ENCODE measurements at regions not wholly inside any gene's neighbourhood (a gene's known extent, or its start where the extent isn't known, plus 50 kb on each side); places are given as distances from the start of the nearest gene placed in this dataset.

- no peaks in the 10 kb centered on the region for H3K27me3 ChIP-seq (ENCODE audit: insufficient read depth, poor library complexity, severe bottlenecking)
- no peak for TF ChIP-seq CTCF (IDR thresholded peaks at IDR 0.05; ENCODE audit: insufficient read depth, low read length)
- no peak for TF ChIP-seq POLR2AphosphoS5 (IDR thresholded peaks at IDR 0.05; ENCODE audit: low read depth)
- TF ChIP-seq GABPA (IDR thresholded peaks at IDR 0.05; ENCODE audit: low read depth) = no peak
- no peak overlapping the region for H3K27ac ChIP-seq (replicated peaks)
- no peak for DNase-seq (ENCODE audit: low read depth in 1 of 2, low spot score in 1 of 2)
- no peak overlapping the region for H3K4me3 ChIP-seq (replicated peaks; ENCODE audit: insufficient read depth, low read length)
These were observed 615.6 kb upstream of the CDH2 start for GRCh38 chr18:28792404-28793086.

DNA sequence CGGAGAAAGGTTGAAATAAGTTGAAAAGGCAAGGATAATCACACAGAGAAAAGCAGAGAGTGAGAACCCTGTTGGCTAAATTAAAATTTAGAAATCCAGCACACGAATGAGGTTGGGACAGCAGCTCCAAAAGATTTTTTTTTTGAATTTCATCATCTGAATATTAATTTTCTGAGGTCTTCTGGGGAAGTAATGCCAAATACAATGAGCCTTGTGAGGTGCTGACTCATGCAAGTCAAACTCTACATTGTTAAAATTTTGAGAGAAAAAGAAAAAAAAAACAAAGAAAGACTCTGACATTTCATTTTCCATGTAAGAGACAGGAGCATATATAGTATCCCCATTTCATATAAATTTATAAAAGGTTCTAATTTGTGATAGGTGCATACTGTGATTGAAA lies 614.2 kb upstream of the CDH2 start:
- no peaks in the 10 kb centered on the region for H3K27me3 ChIP-seq (ENCODE audit: insufficient read depth, poor library complexity, severe bottlenecking)
- DNase-seq (ENCODE audit: low read depth in 1 of 2, low spot score in 1 of 2) = no peak
- TF ChIP-seq GABPA (IDR thresholded peaks at IDR 0.05; ENCODE audit: low read depth) (no peak), CTCF (IDR thresholded peaks at IDR 0.05; ENCODE audit: insufficient read depth, low read length) (no peak), POLR2AphosphoS5 (IDR thresholded peaks at IDR 0.05; ENCODE audit: low read depth) (no peak), REST (IDR thresholded peaks at IDR 0.05; ENCODE audit: insufficient replicate concordance, low read depth) (no peak), SPI1 (IDR thresholded peaks at IDR 0.05; ENCODE audit: borderline replicate concordance, low read depth) (no peak)
- H3K4me3 ChIP-seq (replicated peaks; ENCODE audit: insufficient read depth, low read length) = no peak overlapping the region
- no peak overlapping the region for H3K27ac ChIP-seq (replicated peaks)

DNA sequence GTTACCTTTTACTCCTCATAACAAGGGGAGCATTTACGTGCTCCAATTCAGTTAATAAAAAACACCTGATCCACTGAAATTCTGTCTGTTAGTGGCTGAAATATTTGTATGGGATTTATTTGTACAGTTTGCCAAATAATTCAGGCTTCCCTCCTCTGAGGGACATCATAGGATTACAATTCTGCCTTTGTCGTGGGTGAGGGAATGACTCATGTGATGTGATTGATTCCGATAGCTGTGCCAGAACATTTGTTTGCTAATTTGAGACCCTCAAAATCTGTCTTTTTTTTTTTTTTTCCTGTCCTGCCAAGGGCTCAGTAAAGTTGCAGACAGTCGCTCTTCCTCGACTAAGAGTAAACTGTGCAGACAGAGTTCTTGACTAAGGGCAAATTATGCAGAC lies 612.6 kb upstream of the CDH2 start:
- no peak for DNase-seq (ENCODE audit: low read depth in 1 of 2, low spot score in 1 of 2)
- no peaks in the 10 kb centered on the region for H3K27me3 ChIP-seq (ENCODE audit: insufficient read depth, poor library complexity, severe bottlenecking)
- no peak overlapping the region for H3K4me3 ChIP-seq (replicated peaks; ENCODE audit: insufficient read depth, low read length)
- H3K27ac ChIP-seq (replicated peaks) = no peak overlapping the region
- TF ChIP-seq POLR2AphosphoS5 (IDR thresholded peaks at IDR 0.05; ENCODE audit: low read depth) = no peak
- no peak for TF ChIP-seq SPI1 (IDR thresholded peaks at IDR 0.05; ENCODE audit: borderline replicate concordance, low read depth)
- TF ChIP-seq GABPA (IDR thresholded peaks at IDR 0.05; ENCODE audit: low read depth) = no peak
- TF ChIP-seq CTCF (IDR thresholded peaks at IDR 0.05; ENCODE audit: insufficient read depth, low read length) = no peak
- no peak for TF ChIP-seq REST (IDR thresholded peaks at IDR 0.05; ENCODE audit: insufficient replicate concordance, low read depth)

- no peak for DNase-seq (ENCODE audit: low read depth in 1 of 2, low spot score in 1 of 2)
- no peak for TF ChIP-seq REST (IDR thresholded peaks at IDR 0.05; ENCODE audit: insufficient replicate concordance, low read depth)
- TF ChIP-seq POLR2AphosphoS5 (IDR thresholded peaks at IDR 0.05; ENCODE audit: low read depth) = no peak
- no peak for TF ChIP-seq SPI1 (IDR thresholded peaks at IDR 0.05; ENCODE audit: borderline replicate concordance, low read depth)
- no peak for TF ChIP-seq GABPA (IDR thresholded peaks at IDR 0.05; ENCODE audit: low read depth)
- TF ChIP-seq CTCF (IDR thresholded peaks at IDR 0.05; ENCODE audit: insufficient read depth, low read length) = no peak
- no peaks in the 10 kb centered on the region for H3K27me3 ChIP-seq (ENCODE audit: insufficient read depth, poor library complexity, severe bottlenecking)
- H3K27ac ChIP-seq (replicated peaks) = no peak overlapping the region
- no peak overlapping the region for H3K4me3 ChIP-seq (replicated peaks; ENCODE audit: insufficient read depth, low read length)
These were observed 610.0 kb upstream of the CDH2 start for GRCh38 chr18:28786926-28787325.
